ENCODE measurements at regions not wholly inside any gene's neighbourhood (a gene's known extent, or its start where the extent isn't known, plus 50 kb on each side); places are given as distances from the start of the nearest gene placed in this dataset.
"Not testable (repeated sequence)": the region's sequence is repeated elsewhere in the genome, so short reads cannot be mapped to it uniquely, and the experiment has no call there.

- DNase-seq, result not testable (repeated sequence)
Observed at GRCh38 chr3:59494969-59495368, 445.1 kb upstream of the CFAP20DC start.

DNA sequence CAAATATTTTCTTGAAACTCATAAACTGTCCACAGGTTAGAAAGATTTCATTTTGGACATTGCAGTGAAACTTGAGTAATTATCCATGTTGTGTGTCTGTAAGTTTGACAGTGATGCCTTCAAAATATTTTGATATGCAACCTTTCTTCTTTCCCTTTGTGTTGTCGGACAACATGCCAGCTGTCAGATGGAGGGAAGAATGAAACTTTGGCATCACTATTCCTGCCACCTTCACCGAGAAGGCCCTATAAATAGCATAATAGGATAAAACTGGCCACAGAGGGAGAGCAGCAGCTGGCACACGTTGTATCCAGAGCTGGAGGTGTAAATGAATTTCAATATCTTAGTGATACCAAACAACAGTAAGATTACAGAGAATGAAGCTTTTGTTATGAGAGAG is 436.7 kb upstream of the CFAP20DC start:
- no peak for DNase-seq

GRCh38 chr3:59483191-59483590 is 433.4 kb upstream of the CFAP20DC start:
- no peak for DNase-seq

DNA sequence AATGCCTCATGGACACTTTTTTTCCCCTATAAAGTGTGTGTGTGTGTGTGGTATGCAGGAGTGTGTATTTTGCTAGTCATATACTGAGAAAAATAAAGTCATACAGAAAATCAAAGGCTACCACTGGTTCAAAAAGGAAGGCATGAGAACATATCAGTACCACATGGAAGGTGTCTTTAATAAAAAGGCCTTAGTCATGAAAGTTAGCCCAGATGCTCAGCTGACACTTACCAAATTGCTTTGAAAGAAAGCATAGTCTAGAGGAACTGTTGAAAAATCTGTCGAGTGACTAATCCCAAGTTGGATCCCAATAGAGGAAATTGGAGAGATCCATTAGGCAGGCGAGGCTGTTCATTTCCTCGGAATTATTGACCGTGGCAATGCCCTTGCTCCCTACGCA is 432.9 kb upstream of the CFAP20DC start:
- DNase-seq, result no peak

- no peak for DNase-seq
Observed at GRCh38 chr3:59481776-59482400, 432.1 kb upstream of the CFAP20DC start.

- peak; percentile 36 for DNase-seq
Observed at GRCh38 chr3:59480486-59480995, 430.7 kb upstream of the CFAP20DC start.

GRCh38 chr3:59473636-59474035 is 423.8 kb upstream of the CFAP20DC start:
- DNase-seq, result no peak

GRCh38 chr3:59472541-59472940 is 422.7 kb upstream of the CFAP20DC start:
- DNase-seq, result no peak

DNA sequence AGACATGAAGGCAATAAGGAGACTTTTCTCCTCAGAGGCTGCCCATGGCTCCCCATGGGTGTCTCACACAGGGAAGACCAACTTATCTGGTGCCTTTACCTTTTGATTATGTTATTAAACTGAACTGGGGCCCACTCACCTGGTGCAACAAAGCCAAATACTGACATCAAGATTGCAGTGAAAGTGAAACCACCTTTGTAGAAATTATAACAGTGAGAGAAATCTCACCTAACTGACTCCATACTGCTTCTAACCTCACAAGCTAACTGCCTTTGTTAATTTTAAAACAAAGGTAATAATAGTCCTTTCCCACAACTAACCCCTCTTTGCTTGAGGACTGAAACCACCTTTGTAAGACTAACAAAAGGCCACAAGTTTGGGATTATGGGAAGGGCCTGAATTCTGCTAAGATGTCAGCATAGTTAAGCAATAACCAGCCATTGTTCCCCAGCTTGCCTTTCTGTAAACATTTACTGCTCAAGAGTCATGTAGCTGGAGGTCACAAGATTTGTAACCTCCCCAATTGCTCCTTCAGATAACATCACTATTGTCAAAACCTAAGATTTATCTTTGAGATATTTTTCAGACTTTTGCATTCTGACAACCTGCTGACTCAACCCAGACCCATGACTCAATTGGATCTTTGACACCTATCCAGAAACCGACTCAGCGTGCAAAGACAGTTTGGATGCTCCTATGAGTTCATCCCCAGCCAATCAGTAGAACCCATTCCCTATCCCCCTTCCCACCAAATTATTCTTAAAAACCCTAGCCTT is 420.3 kb upstream of the CFAP20DC start:
- DNase-seq, result no peak

- DNase-seq, result no peak
Observed at GRCh38 chr3:59467476-59467875, 417.7 kb upstream of the CFAP20DC start.

DNA sequence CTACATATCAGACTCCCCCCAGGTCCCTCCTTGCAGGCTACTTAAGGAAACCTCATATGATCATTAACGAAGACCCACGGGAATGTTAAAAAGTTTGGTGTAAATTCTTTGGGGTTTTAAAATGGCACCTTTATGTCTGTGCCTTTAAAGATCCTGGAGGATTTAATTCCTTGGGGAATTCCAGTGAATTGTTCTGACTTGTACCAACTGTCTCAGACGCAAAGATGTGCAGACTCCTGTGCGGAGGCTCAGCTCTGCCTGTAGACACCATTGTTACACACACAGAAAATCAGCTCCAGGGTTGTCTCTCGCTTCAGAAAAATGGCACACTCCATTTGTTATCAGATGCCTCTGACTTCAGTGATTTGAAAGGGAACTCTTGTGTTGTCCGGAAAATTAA is 414.4 kb upstream of the CFAP20DC start:
- no peak for DNase-seq

DNA sequence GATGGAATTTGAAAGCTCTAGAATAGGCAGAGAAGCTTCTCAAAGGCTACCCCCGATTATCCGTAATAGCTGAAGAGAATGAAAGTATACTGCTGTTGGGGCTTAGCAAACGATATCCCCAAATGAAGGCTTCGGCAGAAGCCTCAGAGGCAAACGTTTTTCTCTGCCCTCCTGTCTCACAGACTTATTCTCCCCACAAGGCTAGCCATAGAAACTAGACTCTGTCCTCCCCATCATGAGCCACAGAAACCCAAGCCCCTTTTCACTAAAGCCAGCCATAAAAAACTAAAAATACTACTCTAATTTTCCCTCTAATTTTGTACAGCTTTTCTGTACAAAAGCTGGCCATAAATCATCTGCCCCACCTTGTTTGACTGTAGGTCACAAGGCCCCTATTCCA is 413.4 kb upstream of the CFAP20DC start:
- DNase-seq, result no peak

DNA sequence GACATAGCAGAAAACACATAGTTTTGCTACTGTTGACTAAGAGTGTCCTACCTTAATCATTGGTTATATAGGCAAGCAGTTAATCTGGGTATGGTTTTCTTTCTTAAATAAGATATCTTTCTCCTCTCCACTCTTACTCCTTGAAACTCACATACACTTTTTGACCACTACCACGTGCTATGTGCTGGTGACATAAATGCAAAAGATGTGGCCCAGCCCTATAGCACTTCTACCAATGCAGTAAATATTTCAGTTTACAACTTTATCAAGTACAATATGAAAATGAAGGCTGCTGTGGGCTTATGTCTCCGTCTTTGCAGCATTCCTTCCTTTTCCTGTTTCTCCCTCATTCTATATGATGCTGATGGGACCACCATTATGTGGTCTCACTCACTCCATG is 410.2 kb upstream of the CFAP20DC start:
- no peak for DNase-seq

DNA sequence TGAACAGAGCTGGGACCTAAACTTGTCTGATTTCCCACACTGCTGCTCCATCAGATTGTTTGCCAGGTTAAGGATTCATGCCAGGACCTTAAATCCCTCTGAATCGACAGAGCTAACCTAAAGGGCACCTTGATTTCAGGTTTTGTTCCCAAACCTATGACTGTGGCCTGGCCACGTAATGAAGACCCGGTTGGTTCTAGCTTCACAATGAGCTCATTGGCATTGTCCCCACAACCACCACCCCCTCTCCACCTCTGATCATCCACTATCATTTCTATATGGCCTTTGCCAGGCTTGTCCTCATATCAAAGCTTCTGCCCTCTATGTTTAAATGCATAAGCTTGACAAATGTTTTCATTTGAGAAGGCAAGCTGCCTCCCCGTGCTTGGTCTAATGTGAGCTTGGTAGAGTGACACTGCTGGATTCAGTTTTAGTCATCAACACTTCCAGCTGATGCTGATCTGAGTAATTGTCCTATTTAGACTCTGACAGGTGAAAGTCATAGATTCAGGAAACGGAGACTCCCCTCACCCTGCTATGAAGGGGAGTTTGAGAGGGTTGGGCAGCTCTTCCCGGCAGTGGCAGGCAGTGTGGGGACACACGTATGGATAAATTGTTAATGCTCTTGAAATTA is 407.1 kb upstream of the CFAP20DC start:
- DNase-seq, result no peak

GRCh38 chr3:59451800-59452746 is 402.2 kb upstream of the CFAP20DC start:
- DNase-seq, result no peak

- DNase-seq, result no peak
Observed at GRCh38 chr3:59450946-59451763, 401.3 kb upstream of the CFAP20DC start.

DNA sequence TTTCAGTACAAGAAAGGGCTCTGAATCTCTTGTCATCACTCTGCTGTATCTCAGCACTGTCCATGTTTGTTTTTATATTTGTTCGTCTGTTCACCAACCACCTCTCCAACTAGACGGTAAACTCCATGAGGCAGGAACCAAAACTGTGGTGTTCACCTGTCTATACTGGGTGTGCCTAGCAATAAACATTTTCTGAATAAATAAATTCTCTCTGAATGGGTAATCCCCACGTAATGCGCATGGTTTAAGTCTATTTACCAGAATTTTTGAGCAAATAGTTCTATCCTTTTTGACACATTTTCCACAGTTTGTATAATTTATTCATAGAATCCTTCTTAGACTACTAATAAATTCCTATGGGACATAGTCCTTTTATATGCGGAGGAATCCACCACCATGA is 400.6 kb upstream of the CFAP20DC start:
- DNase-seq, result no peak

GRCh38 chr3:59446775-59447465 is 397.1 kb upstream of the CFAP20DC start:
- DNase-seq, result no peak

GRCh38 chr3:59444676-59445075 is 394.9 kb upstream of the CFAP20DC start:
- no peak for DNase-seq

- DNase-seq, result no peak
Observed at GRCh38 chr3:59444294-59444671, 394.5 kb upstream of the CFAP20DC start.

GRCh38 chr3:59443618-59444293 is 393.9 kb upstream of the CFAP20DC start:
- no peak for DNase-seq

Data from left hindlimb (tissue), 1 donor.